ENCODE measurements at regions not wholly inside any gene's neighbourhood (a gene's known extent, or its start where the extent isn't known, plus 50 kb on each side); places are given as distances from the start of the nearest gene placed in this dataset.
A peak's percentile ranks its signal among the peaks of the same experiment; 100 is the strongest.

- Mint-ChIP-seq H3K9me3 (ENCODE audit: low read depth) (peaks cover 31% of the 10 kb centered on the region), H3K4me3 (ENCODE audit: unreplicated experiment) (no peak overlapping the region), H3K27me3 (ENCODE audit: low read depth) (no peaks in the 10 kb centered on the region), H3K27ac (ENCODE audit: unreplicated experiment) (no peak overlapping the region), H3K36me3 (ENCODE audit: low read depth) (no peaks in the 10 kb centered on the region), H3K4me1 (ENCODE audit: low read depth) (no peaks in the 10 kb centered on the region)
- no peak for DNase-seq (ENCODE audit: low spot score)
- no peak for TF ChIP-seq CTCF (IDR thresholded peaks at IDR 0.05)
Measured at GRCh38 chr16:35754391-35755369, 2295.3 kb downstream of the TP53TG3F start.

GRCh38 chr16:35788381-35788780, 2329.0 kb downstream of the TP53TG3F start:
- peak; percentile 44 for DNase-seq (ENCODE audit: low spot score)
- Mint-ChIP-seq H3K27me3 (ENCODE audit: low read depth) (no peaks in the 10 kb centered on the region), H3K27ac (ENCODE audit: unreplicated experiment) (no peak overlapping the region), H3K36me3 (ENCODE audit: low read depth) (no peaks in the 10 kb centered on the region), H3K4me3 (ENCODE audit: unreplicated experiment) (no peak overlapping the region), H3K9me3 (ENCODE audit: low read depth) (peaks cover 78% of the 10 kb centered on the region), H3K4me1 (ENCODE audit: low read depth) (no peaks in the 10 kb centered on the region)
- TF ChIP-seq CTCF (IDR thresholded peaks at IDR 0.05): no peak

GRCh38 chr16:35792516-35793285, 2333.3 kb downstream of the TP53TG3F start:
- Mint-ChIP-seq H3K4me3 (ENCODE audit: unreplicated experiment) (no peak overlapping the region), H3K27ac (ENCODE audit: unreplicated experiment) (no peak overlapping the region), H3K9me3 (ENCODE audit: low read depth) (peaks cover 72% of the 10 kb centered on the region), H3K27me3 (ENCODE audit: low read depth) (no peaks in the 10 kb centered on the region), H3K36me3 (ENCODE audit: low read depth) (no peaks in the 10 kb centered on the region), H3K4me1 (ENCODE audit: low read depth) (no peaks in the 10 kb centered on the region)
- DNase-seq (ENCODE audit: low spot score): peak; percentile 79
- TF ChIP-seq CTCF (IDR thresholded peaks at IDR 0.05): no peak

GRCh38 chr16:35793601-35794000, 2334.2 kb downstream of the TP53TG3F start:
- H3K4me1 Mint-ChIP-seq (ENCODE audit: low read depth): no peaks in the 10 kb centered on the region
- H3K27me3 Mint-ChIP-seq (ENCODE audit: low read depth): no peaks in the 10 kb centered on the region
- no peak for TF ChIP-seq CTCF (IDR thresholded peaks at IDR 0.05)
- peaks cover 71% of the 10 kb centered on the region for H3K9me3 Mint-ChIP-seq (ENCODE audit: low read depth)
- H3K27ac Mint-ChIP-seq (ENCODE audit: unreplicated experiment): no peak overlapping the region
- no peaks in the 10 kb centered on the region for H3K36me3 Mint-ChIP-seq (ENCODE audit: low read depth)
- peak; percentile 36 for DNase-seq (ENCODE audit: low spot score)
- H3K4me3 Mint-ChIP-seq (ENCODE audit: unreplicated experiment): no peak overlapping the region

- no peaks in the 10 kb centered on the region for H3K36me3 Mint-ChIP-seq (ENCODE audit: low read depth)
- no peak overlapping the region for H3K4me3 Mint-ChIP-seq (ENCODE audit: unreplicated experiment)
- peak; percentile 10 for DNase-seq (ENCODE audit: low spot score)
- no peaks in the 10 kb centered on the region for H3K4me1 Mint-ChIP-seq (ENCODE audit: low read depth)
- H3K27me3 Mint-ChIP-seq (ENCODE audit: low read depth): no peaks in the 10 kb centered on the region
- TF ChIP-seq CTCF (IDR thresholded peaks at IDR 0.05): no peak
- peaks cover 70% of the 10 kb centered on the region for H3K9me3 Mint-ChIP-seq (ENCODE audit: low read depth)
- no peak overlapping the region for H3K27ac Mint-ChIP-seq (ENCODE audit: unreplicated experiment)
Measured at GRCh38 chr16:35794896-35795295, 2335.5 kb downstream of the TP53TG3F start.

Measured in chondrocyte (in vitro differentiated cells).